ENCODE measurements at regions not wholly inside any gene's neighbourhood (a gene's known extent, or its start where the extent isn't known, plus 50 kb on each side); places are given as distances from the start of the nearest gene placed in this dataset.
"Not testable (repeated sequence)": the region's sequence is repeated elsewhere in the genome, so short reads cannot be mapped to it uniquely, and the experiment has no call there.

GRCh38 chr4:138861135-138861534, 154.4 kb upstream of the NOCT start:
- DNase-seq (ENCODE audit: low spot score in 2 of 2) (no peak), FAIRE-seq (no peak)

- DNase-seq (ENCODE audit: low spot score in 2 of 2); FAIRE-seq: not testable (repeated sequence)
Observed at GRCh38 chr4:138860357-138860756, 155.2 kb upstream of the NOCT start.

GRCh38 chr4:138859254-138859653, 156.3 kb upstream of the NOCT start:
- DNase-seq (ENCODE audit: low spot score in 2 of 2) (no peak), FAIRE-seq (no peak)

GRCh38 chr4:138858419-138858818, 157.2 kb upstream of the NOCT start:
- no peak for FAIRE-seq
- DNase-seq (ENCODE audit: low spot score in 2 of 2), result no peak

GRCh38 chr4:138857416-138857815, 158.2 kb upstream of the NOCT start:
- FAIRE-seq (no peak), DNase-seq (ENCODE audit: low spot score in 2 of 2) (no peak)

GRCh38 chr4:138852681-138853080, 162.9 kb upstream of the NOCT start:
- DNase-seq (ENCODE audit: low spot score in 2 of 2) (no peak), FAIRE-seq (no peak)

GRCh38 chr4:138851391-138852335, 163.9 kb upstream of the NOCT start:
- DNase-seq (ENCODE audit: low spot score in 2 of 2) (no peak), FAIRE-seq (no peak)

GRCh38 chr4:138845664-138846063, 169.9 kb upstream of the NOCT start:
- no peak for FAIRE-seq
- no peak for DNase-seq (ENCODE audit: low spot score in 2 of 2)

GRCh38 chr4:138845054-138845453, 170.5 kb upstream of the NOCT start:
- FAIRE-seq (no peak), DNase-seq (ENCODE audit: low spot score in 2 of 2) (no peak)

- no peak for DNase-seq (ENCODE audit: low spot score in 2 of 2)
- FAIRE-seq, result no peak
Observed at GRCh38 chr4:138843616-138844015, 172.0 kb upstream of the NOCT start.

- no peak for FAIRE-seq
Observed at GRCh38 chr4:138841343-138841742, 174.2 kb upstream of the NOCT start.

GRCh38 chr4:138838251-138838650, 177.3 kb upstream of the NOCT start:
- FAIRE-seq (no peak), DNase-seq (ENCODE audit: low spot score in 2 of 2) (no peak)

More at GRCh38 chr4:138841343-138841742, 174.2 kb upstream of the NOCT start:
- DNase-seq (ENCODE audit: low spot score in 2 of 2), result no peak

- FAIRE-seq (no peak), DNase-seq (ENCODE audit: low spot score in 2 of 2) (no peak)
Observed at GRCh38 chr4:138835832-138836533, 179.6 kb upstream of the NOCT start.

- DNase-seq (ENCODE audit: low spot score in 2 of 2) (no peak), FAIRE-seq (no peak)
Observed at GRCh38 chr4:138833974-138834373, 181.6 kb upstream of the NOCT start.

- no peak for DNase-seq (ENCODE audit: low spot score in 2 of 2)
- FAIRE-seq, result no peak
Observed at GRCh38 chr4:138832563-138832962, 183.0 kb upstream of the NOCT start.

GRCh38 chr4:138831948-138832347, 183.6 kb upstream of the NOCT start:
- FAIRE-seq (no peak), DNase-seq (ENCODE audit: low spot score in 2 of 2) (no peak)

GRCh38 chr4:138828926-138829325, 186.7 kb upstream of the NOCT start:
- FAIRE-seq (no peak), DNase-seq (ENCODE audit: low spot score in 2 of 2) (no peak)

GRCh38 chr4:138826754-138827153, 188.8 kb upstream of the NOCT start:
- DNase-seq (ENCODE audit: low spot score in 2 of 2), result no peak
- no peak for FAIRE-seq

GRCh38 chr4:138826322-138826721, 189.3 kb upstream of the NOCT start:
- no peak for DNase-seq (ENCODE audit: low spot score in 2 of 2)
- FAIRE-seq, result no peak

- FAIRE-seq, result no peak
- DNase-seq (ENCODE audit: low spot score in 2 of 2), result no peak
Observed at GRCh38 chr4:138821331-138821730, 194.2 kb upstream of the NOCT start.

GRCh38 chr4:138816875-138817274, 198.7 kb upstream of the NOCT start:
- FAIRE-seq (no peak), DNase-seq (ENCODE audit: low spot score in 2 of 2) (no peak)

GRCh38 chr4:138815811-138816210, 199.8 kb upstream of the NOCT start:
- FAIRE-seq (no peak), DNase-seq (ENCODE audit: low spot score in 2 of 2) (no peak)
